C4-2B (cell line): ENCODE measurements at regions not wholly inside any gene's neighbourhood (a gene's known extent, or its start where the extent isn't known, plus 50 kb on each side); places are given as distances from the start of the nearest gene placed in this dataset.

Experiments used
- H3K27ac ChIP-seq: fragments of 450-650 bp; 2 replicates; pipeline ENCODE4 v1.5.1; 2017
- ZFX ChIP-seq: fragments of 450-650 bp; IDR thresholded peaks from 2 replicates; pipeline ENCODE4 v1.6.1; 2017
- TF ChIP-seq, protein P1 (sequence below): fragments of 450-650 bp; conservative IDR thresholded peaks from 2 replicates; pipeline ENCODE4 v1.5.1; 2017; ENCODE audit warnings: mild to moderate bottlenecking

DNA sequence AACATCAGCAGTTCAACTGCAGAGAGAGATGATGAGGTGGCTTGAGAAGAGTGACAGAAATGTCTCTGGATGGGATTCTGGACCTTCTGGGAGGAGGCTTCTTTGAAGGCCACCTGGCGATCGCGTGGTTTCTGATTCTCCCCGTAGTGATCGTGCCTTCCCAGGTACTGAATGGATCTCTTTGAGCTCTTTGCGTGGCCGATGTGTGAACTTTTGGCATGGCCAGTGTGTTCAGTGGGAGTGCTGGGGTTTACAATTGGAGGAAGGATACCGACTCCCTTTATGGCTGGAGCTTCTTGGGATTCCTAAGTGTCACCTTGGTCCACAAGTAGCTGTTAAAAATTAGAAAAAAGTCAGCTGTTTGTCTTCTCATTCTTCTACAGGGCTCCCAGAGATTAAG is 374.7 kb downstream of the C12orf75 start:
- no peak for TF ChIP-seq ZFX
- TF ChIP-seq, protein P1, sequence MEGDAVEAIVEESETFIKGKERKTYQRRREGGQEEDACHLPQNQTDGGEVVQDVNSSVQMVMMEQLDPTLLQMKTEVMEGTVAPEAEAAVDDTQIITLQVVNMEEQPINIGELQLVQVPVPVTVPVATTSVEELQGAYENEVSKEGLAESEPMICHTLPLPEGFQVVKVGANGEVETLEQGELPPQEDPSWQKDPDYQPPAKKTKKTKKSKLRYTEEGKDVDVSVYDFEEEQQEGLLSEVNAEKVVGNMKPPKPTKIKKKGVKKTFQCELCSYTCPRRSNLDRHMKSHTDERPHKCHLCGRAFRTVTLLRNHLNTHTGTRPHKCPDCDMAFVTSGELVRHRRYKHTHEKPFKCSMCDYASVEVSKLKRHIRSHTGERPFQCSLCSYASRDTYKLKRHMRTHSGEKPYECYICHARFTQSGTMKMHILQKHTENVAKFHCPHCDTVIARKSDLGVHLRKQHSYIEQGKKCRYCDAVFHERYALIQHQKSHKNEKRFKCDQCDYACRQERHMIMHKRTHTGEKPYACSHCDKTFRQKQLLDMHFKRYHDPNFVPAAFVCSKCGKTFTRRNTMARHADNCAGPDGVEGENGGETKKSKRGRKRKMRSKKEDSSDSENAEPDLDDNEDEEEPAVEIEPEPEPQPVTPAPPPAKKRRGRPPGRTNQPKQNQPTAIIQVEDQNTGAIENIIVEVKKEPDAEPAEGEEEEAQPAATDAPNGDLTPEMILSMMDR: no peak
- no peak overlapping the region for H3K27ac ChIP-seq

DNA sequence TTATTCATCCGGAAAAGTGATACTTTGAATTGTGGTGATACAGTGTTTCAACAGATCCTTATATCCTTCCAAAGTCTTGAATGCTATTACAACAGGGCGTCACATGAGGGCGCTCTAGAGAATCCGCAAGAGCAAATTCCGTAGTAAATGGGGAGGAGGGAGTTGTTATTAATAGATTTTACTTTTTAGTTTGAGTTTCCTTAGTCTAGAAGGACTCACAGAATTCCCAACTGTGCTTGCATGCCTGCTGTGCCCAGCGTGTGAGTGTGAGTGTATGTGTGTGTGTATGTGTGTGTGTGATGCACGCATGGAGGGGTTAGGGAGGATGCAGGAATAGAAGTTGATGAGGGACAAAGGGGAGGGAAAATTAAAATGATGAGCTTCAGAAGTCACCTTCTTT is 375.3 kb downstream of the C12orf75 start:
- H3K27ac ChIP-seq: no peak overlapping the region
- no peak for TF ChIP-seq ZFX
- TF ChIP-seq, protein P1: peak; percentile 86

DNA sequence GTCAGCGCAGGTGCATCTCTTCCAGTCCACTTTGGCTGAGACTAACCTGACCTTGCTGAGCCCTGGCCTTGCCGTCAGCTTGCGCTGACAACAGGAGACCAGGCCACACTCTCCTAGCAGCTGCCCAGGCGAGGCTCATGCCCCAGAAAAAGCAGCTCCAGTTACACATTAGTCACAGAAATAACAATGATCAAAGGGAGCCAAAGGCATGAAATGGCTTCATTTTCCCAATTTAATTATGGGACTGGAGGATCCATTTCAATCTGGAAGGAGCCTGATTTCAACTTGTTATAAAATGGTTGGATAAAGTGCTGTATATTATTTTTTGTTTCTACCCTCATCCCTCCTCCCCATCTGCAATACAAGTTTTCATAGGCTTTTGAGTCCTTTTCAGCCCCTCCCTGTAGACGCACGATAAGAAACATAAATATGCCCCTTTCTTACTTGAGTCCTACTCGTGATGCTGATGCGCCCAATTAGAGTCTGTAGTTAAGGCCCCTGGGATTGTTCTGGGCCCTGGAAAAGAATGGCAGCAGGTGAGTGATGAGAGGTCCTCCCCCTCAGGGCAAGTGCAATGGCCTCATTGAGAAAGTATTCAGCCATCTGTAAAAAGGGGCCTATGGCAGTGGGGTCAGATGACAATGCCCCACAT is 376.0 kb downstream of the C12orf75 start:
- no peak for TF ChIP-seq ZFX
- H3K27ac ChIP-seq: no peak overlapping the region

DNA sequence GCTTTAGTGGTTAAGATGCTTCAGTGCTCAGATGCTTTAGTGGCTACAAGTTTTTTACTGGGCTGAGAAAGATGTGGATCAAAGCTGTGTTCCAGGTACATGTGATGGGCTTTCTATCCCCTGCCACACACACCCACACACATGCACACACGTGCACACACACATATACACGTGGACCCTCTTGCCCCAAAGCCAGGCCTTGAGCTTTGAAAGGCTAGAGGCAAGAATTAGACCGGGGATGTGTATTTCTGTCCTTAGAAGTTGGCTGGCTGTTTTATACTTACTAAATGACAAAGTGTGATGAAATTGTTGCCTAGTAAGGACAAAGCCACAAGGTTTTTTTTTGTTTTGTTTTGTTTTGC is 376.5 kb downstream of the C12orf75 start:
- TF ChIP-seq, protein P1: no peak
- TF ChIP-seq ZFX: no peak
- no peak overlapping the region for H3K27ac ChIP-seq

DNA sequence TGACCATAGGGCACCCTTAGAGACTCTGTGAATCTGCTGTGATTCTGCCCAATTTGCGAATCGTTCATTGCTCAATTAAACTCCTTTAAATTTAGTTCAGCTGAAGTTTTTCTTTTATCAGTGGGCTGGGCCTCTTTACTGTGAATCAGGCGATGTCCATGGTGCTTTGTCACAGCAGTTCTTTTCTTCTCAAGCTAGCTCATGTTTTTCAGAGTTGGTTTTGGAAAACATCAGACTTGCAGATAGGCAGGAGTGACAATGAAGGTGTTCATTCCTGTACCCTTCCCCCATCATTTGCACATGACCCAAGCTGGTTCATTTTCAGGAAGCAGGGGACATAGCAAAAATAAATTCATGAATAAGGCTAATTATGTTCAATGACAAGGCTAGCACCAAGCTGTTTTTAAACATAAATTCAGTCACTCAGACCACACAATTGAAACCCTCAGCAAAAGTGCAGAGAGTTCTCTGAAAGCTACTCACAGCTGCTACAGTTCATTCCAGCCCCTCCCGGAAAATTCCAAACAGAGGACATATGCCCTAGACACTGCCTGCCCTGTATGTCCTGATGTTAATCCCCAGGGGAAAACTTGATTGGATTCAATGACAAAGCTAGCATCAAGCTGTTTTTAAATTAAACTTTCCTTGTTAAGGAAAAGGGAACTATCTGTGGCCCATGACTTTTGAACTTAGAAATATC is 383.3 kb downstream of the C12orf75 start:
- H3K27ac ChIP-seq: no peak overlapping the region
- TF ChIP-seq, protein P1: no peak
- TF ChIP-seq ZFX: no peak

DNA sequence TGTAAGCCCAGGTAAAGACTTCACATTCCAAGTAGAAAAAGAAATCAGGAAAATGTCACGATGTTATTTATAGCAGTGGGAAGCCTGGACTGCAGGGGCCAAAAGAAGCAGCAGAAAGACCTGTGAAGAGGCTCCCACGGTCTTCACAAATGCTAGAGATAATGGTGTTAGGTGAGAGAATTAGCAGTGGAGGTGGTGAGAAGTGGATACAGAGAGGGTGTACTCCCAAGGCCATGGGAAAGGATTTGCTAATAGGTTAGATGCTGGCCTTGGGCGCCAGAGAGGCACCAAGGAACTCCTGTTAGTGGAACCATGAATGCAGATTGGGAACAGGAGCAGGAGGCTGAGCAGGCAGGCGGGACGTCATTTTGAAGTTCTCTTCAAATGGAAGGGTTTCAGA is 386.1 kb downstream of the C12orf75 start:
- no peak overlapping the region for H3K27ac ChIP-seq
- TF ChIP-seq, protein P1: no peak
- TF ChIP-seq ZFX: no peak

DNA sequence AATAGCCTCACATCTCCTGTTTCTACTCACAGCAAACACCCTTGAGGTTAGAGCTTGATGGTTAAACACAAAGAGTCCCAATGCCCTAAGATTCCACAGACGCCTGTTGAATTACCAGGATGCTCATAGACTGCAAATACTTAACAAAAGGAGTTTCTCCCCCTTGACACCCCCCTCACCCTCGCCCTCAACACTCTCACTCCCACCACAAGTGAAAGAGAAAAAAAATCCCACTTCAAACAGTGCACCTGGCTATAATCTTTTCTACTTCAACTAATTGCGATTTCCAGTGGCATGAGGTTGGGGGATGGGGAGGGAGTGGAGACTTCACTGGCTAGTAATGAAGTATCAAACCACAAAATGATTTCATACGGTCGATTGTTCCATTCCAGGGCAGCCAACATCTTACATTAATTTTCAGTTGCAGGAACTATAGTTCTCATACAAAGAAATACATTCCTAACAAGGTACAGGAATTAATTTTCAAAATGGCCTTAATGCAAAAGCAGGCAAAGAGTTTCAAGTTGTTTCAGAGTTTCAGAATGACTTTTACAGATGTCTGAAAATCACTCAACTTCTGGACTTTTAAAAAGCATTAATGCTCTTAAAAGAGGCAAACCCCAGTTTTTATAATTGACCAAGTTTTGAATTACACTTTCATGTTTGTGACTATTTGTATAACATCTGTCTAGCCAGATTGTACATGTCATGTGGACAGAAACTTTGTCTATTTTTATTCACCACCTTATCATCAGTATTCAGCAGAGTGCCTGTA is 390.7 kb downstream of the C12orf75 start:
- H3K27ac ChIP-seq: no peak overlapping the region
- TF ChIP-seq ZFX: no peak
- TF ChIP-seq, protein P1: no peak
